Lung (tissue), 11 donors: ENCODE measurements at regions not wholly inside any gene's neighbourhood (a gene's known extent, or its start where the extent isn't known, plus 50 kb on each side); places are given as distances from the start of the nearest gene placed in this dataset.

Source experiments
- ATAC-seq: fragments of 200-7000 bp; cut with Tn5 transposase; one replicate; pipeline ENCODE4 v1.9.1; 2020; ENCODE audit warnings: moderate number of reproducible peaks; ENCODE audit not compliant: insufficient read depth, low FRiP score
- DNase-seq, 3 donors: peaks; one replicate each; pipeline ENCODE4 v3.0.0-alpha.2; 2013 to 2017
- H3K27ac ChIP-seq, 2 donors: one replicate each; pipeline ENCODE4 v1.5.1; 2013; ENCODE audit warnings: mild to moderate bottlenecking in 2 of 2, moderate library complexity in 2 of 2, control low read depth in 1 of 2, inconsistent platforms in 1 of 2, low read depth in 1 of 2, low read length in 1 of 2
- H3K27me3 ChIP-seq, 3 donors: one replicate each; pipeline ENCODE4 v1.5.1; 2013; ENCODE audit warnings: low read length in 2 of 3; ENCODE audit not compliant: control insufficient read depth in 3 of 3, insufficient read depth in 3 of 3
- H3K36me3 ChIP-seq, 4 donors: one replicate each; pipeline ENCODE4 v1.5.1; 2013; ENCODE audit warnings: low read length in 4 of 4, mild to moderate bottlenecking in 1 of 4, moderate library complexity in 1 of 4; ENCODE audit not compliant: control insufficient read depth in 4 of 4, insufficient read depth in 4 of 4
- H3K4me1 ChIP-seq, 5 donors: one replicate each; pipeline ENCODE4 v1.5.1; 2013; ENCODE audit warnings: low read length in 5 of 5, mild to moderate bottlenecking in 2 of 5, moderate library complexity in 1 of 5; ENCODE audit not compliant: control insufficient read depth in 5 of 5, insufficient read depth in 5 of 5
- H3K4me3 ChIP-seq: one replicate; pipeline ENCODE4 v1.5.1; 2013; ENCODE audit warnings: mild to moderate bottlenecking, control low read depth, moderate library complexity
- H3K9ac ChIP-seq, 2 donors: one replicate each; pipeline ENCODE4 v1.5.1; 2013; ENCODE audit warnings: low read length in 2 of 2, control low read depth in 1 of 2; ENCODE audit not compliant: insufficient read depth in 1 of 2
- H3K9me3 ChIP-seq, 4 donors: one replicate each; pipeline ENCODE4 v1.5.1; 2013; ENCODE audit warnings: low read length in 3 of 4, mild to moderate bottlenecking in 1 of 4, moderate library complexity in 1 of 4; ENCODE audit not compliant: control insufficient read depth in 4 of 4, insufficient read depth in 3 of 4
- CTCF ChIP-seq: IDR thresholded peaks from 2 replicates; pipeline ENCODE4 v1.5.1; 2012; ENCODE audit warnings: mild to moderate bottlenecking; ENCODE audit errors: control extremely low read depth, extremely low read depth
- WGBS, 2 donors: extraction: QIAGEN DNeasy Blood & Tissue Kit; methylation state at CpG; one replicate each; pipeline ENCODE4 v1.1.7; 2013; 5-methylcytosine and 5-hydroxymethylcytosine counted together
- donor health status: control.
- donor health status: control.
- donor health status: Bipolar disorder and iron deficiency.
- donor health status: healthy.
- donor health status: DM: yes; HTN: yes; CAD: no.

GRCh38 chr15:25504307-25504706, 65.5 kb upstream of the UBE3A start:
- Histone ChIP-seq H3K27ac (no peak overlapping the region), H3K27me3 (peaks cover 0 to 4% (median 0%) of the 10 kb centered on the region in 3 donors), H3K4me1 (no peaks in the 10 kb centered on the region), H3K36me3 (no peaks in the 10 kb centered on the region), H3K4me3 (no peak overlapping the region), H3K9ac (no peak overlapping the region), H3K9me3 (no peaks in the 10 kb centered on the region)
- DNase-seq (no peak), ATAC-seq (no peak)
- WGBS, 2 donors = 36 to 47% methylated on average over 6 of the region's 6 CpGs
- no peak for TF ChIP-seq CTCF

- Histone ChIP-seq H3K27me3 (peaks cover 0 to 4% (median 0%) of the 10 kb centered on the region in 3 donors), H3K4me1 (no peaks in the 10 kb centered on the region), H3K27ac (no peak overlapping the region), H3K9ac (no peak overlapping the region), H3K9me3 (no peaks in the 10 kb centered on the region), H3K4me3 (no peak overlapping the region), H3K36me3 (no peaks in the 10 kb centered on the region)
- ATAC-seq (no peak), DNase-seq (peak; percentile 27 to 75 (median 58))
- peak; percentile 42 for TF ChIP-seq CTCF
- 24 to 28% methylated on average over 5 of the region's 5 CpGs for WGBS, 2 donors
Observed at GRCh38 chr15:25501828-25502446, 63.1 kb upstream of the UBE3A start.

GRCh38 chr15:25498835-25499234, 60.0 kb upstream of the UBE3A start:
- H3K4me3 ChIP-seq = no peak overlapping the region
- 91 to 93% methylated on average over 5 of the region's 5 CpGs for WGBS, 2 donors
- no peak for ATAC-seq
- no peaks in the 10 kb centered on the region for H3K36me3 ChIP-seq
- no peaks in the 10 kb centered on the region for H3K27me3 ChIP-seq
- no peak for DNase-seq
- no peak overlapping the region for H3K9ac ChIP-seq
- H3K9me3 ChIP-seq = peaks cover 0 to 3% (median 0%) of the 10 kb centered on the region in 4 donors
- TF ChIP-seq CTCF = no peak
- H3K27ac ChIP-seq = no peak overlapping the region
- H3K4me1 ChIP-seq = no peaks in the 10 kb centered on the region

- Histone ChIP-seq H3K4me1 (no peaks in the 10 kb centered on the region), H3K9ac (no peak overlapping the region), H3K36me3 (no peaks in the 10 kb centered on the region), H3K9me3 (peaks cover 0 to 3% (median 0%) of the 10 kb centered on the region in 4 donors), H3K27me3 (no peaks in the 10 kb centered on the region), H3K27ac (no peak overlapping the region), H3K4me3 (no peak overlapping the region)
- TF ChIP-seq CTCF = no peak
- no peak for ATAC-seq
- DNase-seq = no peak
- 82 to 83% methylated on average over 3 of the region's 3 CpGs for WGBS, 2 donors
Observed at GRCh38 chr15:25497934-25498333, 59.1 kb upstream of the UBE3A start.
